ENCODE measurements at regions not wholly inside any gene's neighbourhood (a gene's known extent, or its start where the extent isn't known, plus 50 kb on each side); places are given as distances from the start of the nearest gene placed in this dataset.

DNA sequence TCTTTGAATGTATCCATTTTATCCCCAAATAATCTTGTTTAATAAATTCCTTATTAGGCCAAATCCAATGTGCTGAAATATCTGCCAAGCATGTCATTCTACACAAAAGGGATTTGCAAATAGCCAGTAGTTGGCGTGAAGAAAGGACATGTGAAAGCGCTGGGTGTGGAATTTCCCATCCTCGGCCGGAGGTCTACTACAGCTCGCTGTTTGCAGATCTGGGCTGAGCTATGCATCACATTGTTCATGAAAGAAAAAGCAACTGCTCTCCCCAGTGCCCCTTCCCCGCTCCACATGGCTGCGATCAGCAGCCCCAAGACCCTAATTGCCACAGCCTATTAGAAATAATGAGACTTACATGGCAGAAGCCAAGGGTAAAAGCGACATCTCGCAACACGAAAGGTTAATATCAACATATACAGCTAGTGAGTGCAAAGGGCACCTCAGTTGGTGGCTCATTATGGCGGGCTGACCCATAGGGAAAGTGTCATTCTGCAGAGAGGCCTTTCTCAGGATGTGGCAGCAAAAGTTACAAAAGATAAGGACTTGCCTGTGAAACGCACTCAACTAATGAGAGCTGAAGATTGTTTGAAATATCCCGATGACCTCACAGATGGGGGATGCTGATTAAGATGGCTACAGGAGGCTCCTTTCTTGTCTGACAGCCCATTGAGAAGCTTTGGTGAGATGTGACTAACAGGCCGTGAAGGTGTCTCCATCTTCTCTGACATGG lies 126.9 kb upstream of the CYP1B1 start:
- DNase-seq, result no peak

DNA sequence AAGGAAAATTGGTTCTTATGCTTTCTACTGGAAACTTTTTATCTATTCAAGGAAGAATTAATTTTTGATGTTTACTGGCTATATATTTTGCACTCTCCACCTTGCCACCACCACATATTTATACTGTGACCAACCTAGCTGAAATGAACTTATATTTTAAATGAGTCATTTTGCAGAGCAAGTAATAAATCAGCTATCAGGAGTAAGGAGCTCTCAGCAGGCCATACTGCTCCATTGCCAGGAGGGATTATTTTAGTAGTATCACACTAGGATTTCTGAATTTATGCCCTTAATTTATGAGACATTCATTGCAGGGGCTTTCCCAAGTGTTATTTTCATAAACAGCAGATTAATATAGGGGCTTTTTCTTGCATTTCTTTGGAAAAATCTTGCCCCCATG lies 125.8 kb upstream of the CYP1B1 start:
- DNase-seq, result no peak

- DNase-seq, result no peak
These were observed 124.6 kb upstream of the CYP1B1 start for GRCh38 chr2:38200598-38200997.

GRCh38 chr2:38199127-38199526 lies 123.2 kb upstream of the CYP1B1 start:
- DNase-seq, result no peak

- no peak for DNase-seq
These were observed 118.8 kb upstream of the CYP1B1 start for GRCh38 chr2:38194751-38195150.

GRCh38 chr2:38192976-38193375 lies 117.0 kb upstream of the CYP1B1 start:
- no peak for DNase-seq

- no peak for DNase-seq
These were observed 116.1 kb upstream of the CYP1B1 start for GRCh38 chr2:38192046-38192445.

- DNase-seq, result no peak
These were observed 115.6 kb upstream of the CYP1B1 start for GRCh38 chr2:38191516-38191915.

DNA sequence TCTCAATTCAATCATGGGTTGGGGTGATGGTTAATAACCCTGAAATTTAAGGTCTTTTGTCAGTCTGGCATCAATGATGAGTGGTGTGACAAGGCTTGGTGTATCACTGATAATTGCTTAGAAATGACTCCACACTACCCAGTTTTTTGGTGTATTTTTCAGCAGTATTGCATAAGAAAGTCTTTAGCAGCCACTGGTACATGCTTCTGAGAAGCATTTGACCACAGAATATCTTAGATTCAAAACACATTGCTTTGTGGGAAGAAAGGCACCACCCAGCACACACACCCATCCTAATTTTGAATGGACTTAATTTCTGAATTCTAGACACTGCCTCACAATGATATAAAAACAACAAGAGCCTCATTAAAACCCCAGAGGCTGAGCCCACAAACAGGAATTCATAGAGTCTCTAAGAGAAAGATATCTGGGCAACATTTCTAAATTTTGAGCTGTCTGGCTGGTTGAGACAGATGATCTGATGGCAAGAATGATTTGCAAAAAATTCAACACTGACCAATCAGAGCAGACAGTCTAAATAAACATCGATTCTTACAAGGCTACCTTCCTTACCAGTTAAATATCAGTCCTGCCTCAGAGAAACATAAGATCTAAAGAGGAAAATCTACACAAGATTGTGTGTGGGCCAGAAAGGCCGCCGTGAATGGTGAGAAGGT lies 114.7 kb upstream of the CYP1B1 start:
- no peak for DNase-seq

DNA sequence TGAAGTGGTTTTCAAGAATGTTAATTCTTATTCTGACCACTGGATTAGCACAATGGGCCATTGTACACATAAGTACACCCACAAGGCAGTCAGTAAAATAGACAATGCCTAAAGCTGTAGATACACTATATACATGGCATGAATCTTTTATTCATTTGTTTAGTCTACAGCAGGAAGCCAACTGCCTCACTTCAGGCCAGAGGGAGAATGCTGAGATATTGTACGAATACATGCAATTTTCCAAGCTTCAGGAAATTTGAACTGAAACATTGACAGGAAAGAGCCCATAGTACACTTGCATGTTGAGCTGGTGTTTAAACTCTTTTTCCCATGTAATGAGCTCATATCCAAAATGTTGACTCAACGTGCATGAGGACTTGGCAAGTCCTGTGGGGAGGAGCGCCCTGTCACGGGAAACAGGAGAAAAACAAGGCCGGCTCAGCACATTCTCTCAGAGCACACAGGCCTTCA lies 111.6 kb upstream of the CYP1B1 start:
- no peak for DNase-seq

DNA sequence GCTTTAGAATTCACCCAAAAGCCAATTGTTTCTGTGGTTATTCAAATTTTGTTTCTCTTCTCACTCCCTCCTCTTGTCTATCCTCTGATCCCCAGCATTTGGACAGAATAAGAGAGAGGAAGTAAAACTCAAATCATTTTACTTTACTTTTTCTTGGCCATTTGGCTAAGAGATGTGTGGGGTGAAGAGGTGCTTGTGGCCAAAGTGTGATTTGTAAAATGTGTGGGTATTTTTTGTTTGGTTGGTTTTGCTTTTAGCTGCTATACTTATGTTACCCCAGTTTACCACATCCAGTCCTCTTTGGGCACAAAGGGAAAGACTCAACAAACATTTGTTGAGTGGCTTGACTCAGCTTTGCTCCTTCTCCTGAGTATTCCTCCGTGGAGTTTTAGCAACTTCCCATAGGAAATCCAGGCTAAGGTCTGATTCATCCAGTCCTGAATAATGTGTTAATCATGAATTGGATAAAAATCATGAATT lies 109.1 kb upstream of the CYP1B1 start:
- DNase-seq, result no peak

DNA sequence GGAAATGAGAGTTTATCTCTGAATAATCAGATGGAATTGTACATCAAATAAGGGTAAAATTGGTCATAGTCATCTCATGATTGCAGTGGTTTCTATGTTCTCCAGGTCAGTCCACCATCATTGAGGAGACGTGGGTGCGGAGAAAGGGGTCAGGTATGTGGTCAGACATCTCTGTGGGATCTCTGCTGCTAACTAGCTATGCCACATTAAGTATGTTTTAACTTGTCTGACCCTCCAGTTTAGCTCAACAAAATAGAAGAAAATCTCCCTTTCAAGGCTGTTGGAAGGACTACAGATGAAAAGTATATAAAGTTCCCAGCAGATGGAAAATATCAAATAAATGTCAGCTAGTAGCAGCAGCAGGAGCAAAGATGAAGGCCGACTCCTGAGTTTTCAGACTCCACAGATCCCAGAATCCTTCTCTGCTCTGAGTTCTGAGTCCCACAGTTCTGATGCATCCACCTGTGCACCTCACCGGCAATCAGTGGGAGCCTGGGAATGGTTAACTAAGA lies 106.6 kb upstream of the CYP1B1 start:
- DNase-seq, result no peak

GRCh38 chr2:38181806-38182491 lies 106.0 kb upstream of the CYP1B1 start:
- no peak for DNase-seq

DNA sequence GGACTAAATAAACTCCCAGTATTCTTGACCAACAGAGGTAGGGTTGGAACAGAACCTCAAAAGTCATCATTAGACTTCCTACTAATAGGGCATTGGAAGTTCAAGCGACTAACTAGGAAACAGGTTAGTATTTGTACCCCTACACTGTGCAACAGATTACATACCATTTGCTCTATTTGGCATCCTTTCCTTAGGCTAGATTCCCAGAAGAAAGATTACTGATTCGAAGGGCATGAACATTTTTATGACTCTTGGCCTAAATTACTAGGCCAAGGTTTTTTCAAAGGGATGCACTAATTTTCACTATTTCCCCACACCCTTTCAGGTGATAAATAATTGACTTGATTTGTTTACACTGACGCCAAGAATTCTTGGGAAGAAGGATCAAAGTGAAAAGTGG lies 104.8 kb upstream of the CYP1B1 start:
- no peak for DNase-seq

DNA sequence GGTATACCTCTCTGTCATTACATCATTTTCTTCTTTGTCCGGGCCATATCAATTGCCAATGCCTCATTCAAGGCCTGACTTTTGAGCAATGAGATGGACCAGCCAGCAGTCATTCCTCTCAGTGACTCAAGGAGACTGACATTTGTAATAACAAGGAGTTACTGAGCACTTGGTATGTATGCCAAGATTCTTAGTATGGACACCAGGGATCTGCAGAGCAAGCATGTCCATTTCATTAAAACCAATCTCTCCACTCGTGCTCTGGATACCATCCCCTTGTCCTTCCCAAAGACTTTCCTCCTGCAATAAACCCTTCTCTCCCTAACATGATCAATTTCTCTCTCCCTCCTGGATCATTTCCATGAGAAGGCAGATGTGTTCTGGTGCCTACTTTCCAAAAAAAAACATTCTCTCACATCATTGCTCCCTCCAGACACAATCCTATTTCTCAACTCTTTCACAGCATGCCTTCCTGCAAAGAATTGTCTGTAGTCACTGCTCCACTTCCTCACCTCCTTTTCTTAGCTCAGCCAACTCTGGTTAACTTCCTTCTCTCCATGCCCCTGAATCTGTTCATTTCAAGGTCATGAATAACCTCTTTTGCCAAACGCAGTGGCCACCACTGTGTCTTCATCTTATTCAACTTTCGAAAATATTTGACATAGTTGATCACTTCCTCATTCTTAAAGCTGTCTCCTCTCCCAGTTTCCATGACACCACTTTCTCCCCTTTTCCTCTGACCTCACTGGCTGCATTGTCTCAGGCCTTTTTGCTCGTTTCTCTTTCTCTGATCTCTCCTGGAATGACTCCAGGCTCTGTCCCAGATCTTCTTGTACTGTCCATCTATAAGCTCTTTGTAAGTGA lies 102.8 kb upstream of the CYP1B1 start:
- DNase-seq, result no peak

DNA sequence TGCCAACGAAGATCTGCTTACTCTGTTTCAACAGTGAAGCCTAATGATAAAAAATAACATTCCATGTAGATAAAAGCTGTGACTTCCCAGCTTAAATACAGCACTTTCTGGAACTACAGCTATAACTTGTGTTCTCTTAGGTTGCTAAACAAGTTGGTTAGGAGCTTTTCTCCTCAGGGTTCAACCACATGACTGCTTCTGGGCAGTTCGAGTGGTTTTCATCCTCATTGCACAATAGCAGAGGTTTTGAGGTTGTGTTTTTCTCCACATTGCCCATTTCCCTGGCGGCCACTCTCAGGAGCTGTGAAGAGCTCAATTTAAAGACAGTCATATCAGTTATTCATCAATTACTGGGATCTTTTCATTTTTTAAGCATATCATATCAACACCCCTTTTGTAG lies 102.2 kb upstream of the CYP1B1 start:
- no peak for DNase-seq

DNA sequence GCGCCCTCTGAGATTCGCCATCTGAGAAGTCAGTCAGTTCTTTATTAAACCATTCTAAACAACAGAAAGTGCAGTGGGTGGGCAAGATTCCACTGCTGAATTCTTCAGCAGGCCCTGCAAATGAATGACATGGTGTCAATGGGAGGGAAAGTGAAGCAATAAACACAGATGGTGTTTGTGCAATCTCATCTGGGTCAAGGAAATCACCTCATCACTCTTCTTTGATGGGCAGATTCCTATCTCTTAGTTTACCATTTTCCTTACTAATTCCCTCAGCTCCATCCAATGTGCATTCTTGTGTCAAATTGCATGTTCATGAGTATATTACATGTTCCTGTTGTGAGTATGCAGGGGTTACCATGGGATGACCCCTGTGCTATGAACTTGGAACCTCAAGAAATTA lies 100.7 kb upstream of the CYP1B1 start:
- DNase-seq, result no peak

- DNase-seq, result no peak
These were observed 98.9 kb upstream of the CYP1B1 start for GRCh38 chr2:38174646-38175423.

- DNase-seq, result no peak
These were observed 98.2 kb upstream of the CYP1B1 start for GRCh38 chr2:38174131-38174530.

DNA sequence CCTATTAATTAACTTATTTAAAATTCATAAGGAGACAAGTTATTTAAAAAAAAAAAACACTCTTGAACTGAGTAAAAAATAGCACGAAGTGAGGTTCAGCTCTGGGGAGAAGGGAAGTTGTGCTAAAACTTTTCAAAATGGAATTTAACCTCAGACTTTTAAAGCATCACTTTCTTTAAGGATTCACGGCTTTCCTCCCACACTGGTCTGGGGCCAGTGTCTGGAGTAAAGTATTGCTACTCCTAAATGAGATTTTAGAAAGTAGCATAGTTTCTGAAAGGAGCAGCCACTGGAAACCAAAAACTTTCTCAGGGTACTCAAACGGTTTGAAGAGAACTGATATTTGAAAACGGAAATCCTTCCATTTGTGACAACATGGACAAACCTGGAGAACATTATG lies 97.7 kb upstream of the CYP1B1 start:
- no peak for DNase-seq

GRCh38 chr2:38171208-38171855 lies 95.4 kb upstream of the CYP1B1 start:
- DNase-seq, result no peak
